ENCODE measurements at regions not wholly inside any gene's neighbourhood (a gene's known extent, or its start where the extent isn't known, plus 50 kb on each side); places are given as distances from the start of the nearest gene placed in this dataset.

DNA sequence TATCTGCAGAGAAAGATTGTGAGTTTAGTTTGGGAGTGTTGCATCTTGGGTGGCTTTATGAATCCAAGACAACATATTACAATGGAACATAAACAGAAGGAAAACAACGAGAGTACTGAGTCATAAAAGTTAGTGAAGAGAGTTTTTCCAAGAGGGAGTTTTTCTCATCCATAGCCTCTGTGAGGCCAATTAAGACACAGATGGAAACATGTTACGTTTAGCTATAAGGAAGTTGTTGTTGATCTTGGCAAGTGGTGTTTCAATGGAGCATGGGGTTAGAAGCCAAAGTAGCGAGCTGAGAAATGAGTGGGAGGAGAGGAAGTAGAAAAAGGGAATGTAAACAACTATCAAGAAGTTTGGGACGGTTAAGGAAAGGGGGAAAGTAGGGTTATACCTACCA is 53.3 kb upstream of the SPATA31D4 start:
- 16% methylated on average over 4 of the region's 4 CpGs for WGBS, 2 donors
- H3K9me3 ChIP-seq, result no peaks in the 10 kb centered on the region
- H3K4me3 ChIP-seq, result no peak overlapping the region
- no peak for TF ChIP-seq CTCF (IDR thresholded peaks at IDR 0.05)
- no peak for TF ChIP-seq POLR2A (IDR thresholded peaks at IDR 0.05)
- no peak for TF ChIP-seq EP300 (IDR thresholded peaks at IDR 0.05)
- no peak overlapping the region for H3K27ac ChIP-seq
- no peaks in the 10 kb centered on the region for H3K27me3 ChIP-seq
- H3K4me1 ChIP-seq, result no peaks in the 10 kb centered on the region
- H3K36me3 ChIP-seq, result no peaks in the 10 kb centered on the region
- no peak for DNase-seq (ENCODE audit: low spot score in 2 of 2)

DNA sequence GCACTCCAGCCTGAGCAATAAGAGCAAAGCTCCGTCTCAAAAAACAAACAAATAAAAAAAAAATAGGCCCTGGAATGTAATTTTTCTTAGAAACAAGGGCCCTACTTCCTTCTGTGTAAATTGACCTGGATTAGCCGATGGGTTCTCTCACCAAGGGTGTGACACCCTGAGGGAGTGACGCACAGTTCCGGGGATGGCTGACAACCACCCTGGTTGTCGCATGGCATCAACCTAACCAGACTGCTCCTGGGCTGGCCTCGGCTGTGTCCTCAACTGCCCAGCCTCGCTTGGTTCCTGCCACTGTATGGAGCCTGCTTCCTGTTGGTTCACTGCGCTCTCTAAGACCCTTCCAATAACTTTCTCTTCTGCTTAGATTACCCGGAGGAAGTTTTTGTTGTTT is 51.2 kb upstream of the SPATA31D4 start:
- 87% methylated on average over 9 of the region's 9 CpGs for WGBS, 2 donors

More for the DNA sequence above, 51.2 kb upstream of the SPATA31D4 start:
- H3K4me1 ChIP-seq, result no peaks in the 10 kb centered on the region
- no peaks in the 10 kb centered on the region for H3K27me3 ChIP-seq
- DNase-seq (ENCODE audit: low spot score in 2 of 2), result no peak
- TF ChIP-seq CTCF (IDR thresholded peaks at IDR 0.05) (no peak), EP300 (IDR thresholded peaks at IDR 0.05) (no peak), POLR2A (IDR thresholded peaks at IDR 0.05) (no peak)
- no peak overlapping the region for H3K27ac ChIP-seq
- no peaks in the 10 kb centered on the region for H3K36me3 ChIP-seq
- H3K4me3 ChIP-seq, result no peak overlapping the region
- H3K9me3 ChIP-seq, result no peaks in the 10 kb centered on the region
